HG02970 (cell line): ENCODE measurements at regions not wholly inside any gene's neighbourhood (a gene's known extent, or its start where the extent isn't known, plus 50 kb on each side); places are given as distances from the start of the nearest gene placed in this dataset.

Experiments used
- ATAC-seq: cut with Tn5 transposase; IDR thresholded peaks from one replicate; pipeline ENCODE4 v1.9.1; 2021; ENCODE audit warnings: mild to moderate bottlenecking, moderate library complexity, moderate number of reproducible peaks; ENCODE audit not compliant: unreplicated experiment, low FRiP score

DNA sequence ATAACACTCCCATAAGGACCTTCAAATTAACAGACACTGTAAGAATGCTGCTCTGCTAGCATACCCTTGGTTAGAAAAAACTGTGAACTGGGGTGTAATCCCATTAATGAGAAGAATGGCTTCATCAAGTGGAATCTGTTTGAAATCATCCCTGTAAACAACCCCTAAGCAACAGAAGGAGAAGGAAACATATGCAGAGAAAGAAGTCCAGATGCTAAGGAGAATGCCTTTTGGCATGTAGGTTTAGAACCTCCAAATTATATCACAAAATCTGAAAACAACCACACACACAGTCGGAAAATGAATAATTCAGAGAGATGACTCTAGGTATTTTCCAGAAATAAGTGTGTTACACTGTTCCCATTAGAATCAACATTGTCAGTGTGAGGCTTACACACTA lies 140.2 kb downstream of the NUAK1 start:
- no peak for ATAC-seq

DNA sequence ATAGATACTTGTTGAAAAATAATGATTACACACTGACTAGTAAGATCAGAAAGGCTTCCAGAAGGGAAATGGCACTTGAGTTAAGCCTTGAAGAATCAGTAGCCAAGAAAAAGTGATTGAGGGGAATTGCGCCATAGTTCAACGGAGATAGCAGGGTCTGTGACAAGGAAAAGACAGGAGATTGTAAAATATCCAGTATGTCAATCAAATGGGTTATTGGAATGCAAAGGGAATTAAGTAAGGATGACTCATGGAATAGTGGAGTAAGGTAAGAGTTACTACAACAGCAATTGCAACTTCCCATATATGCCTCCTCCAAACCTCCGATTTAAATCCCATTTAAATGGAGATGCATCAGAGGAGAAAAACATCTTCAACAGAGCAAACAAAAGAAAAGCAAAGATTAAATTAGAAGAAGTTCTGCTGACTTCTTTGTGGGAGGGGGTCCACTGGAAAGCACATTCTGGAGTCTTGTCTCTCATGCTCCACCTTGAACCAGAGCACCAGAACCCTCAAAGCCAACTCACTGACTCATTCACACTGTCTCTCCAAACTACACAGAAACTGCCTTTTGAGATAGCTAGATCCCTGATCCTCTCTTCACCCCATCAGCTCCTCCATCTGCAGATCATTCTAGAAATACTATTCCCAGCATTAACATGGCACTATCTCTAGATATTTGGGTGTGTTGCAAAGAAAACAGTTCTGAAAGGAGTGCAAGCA lies 138.2 kb downstream of the NUAK1 start:
- ATAC-seq, result no peak

DNA sequence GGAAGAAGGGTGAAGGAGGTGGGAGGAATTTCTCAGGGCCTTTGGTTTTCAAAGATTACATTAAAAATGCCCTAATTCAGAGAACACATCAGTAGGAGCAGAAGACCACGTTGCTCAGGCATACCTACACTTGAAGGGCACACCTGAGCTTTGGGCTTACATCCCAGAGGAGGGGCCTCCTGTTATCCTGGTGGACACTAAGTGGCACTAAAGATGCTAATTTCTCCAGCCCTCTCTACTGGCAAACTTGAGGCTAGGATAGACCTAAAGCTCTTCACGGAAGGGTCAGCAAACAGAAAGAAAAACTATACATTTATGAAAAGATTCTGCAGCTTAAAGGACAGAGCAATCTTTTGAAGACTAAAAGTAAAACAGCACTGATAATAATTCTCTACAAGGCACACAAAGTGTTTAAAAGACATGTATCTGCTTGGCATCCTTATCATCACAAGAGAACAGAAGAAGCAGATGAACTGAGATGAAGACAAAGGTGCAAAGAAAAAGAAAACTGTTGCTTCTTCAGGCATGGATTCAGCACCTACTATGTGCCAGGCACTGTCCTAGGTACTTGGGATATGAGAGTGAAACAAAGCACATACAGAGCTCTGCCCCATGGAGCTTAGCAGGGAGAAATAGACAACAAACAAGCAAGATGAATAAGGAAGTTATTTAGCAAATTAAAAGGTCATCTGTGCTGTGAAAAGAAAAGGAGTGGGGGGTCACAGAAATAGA lies 137.5 kb downstream of the NUAK1 start:
- no peak for ATAC-seq

GRCh38 chr12:106001837-106002218 lies 136.9 kb downstream of the NUAK1 start:
- no peak for ATAC-seq

GRCh38 chr12:106003297-106003696 lies 135.5 kb downstream of the NUAK1 start:
- no peak for ATAC-seq

- no peak for ATAC-seq
Observed at GRCh38 chr12:106004289-106004688, 134.5 kb downstream of the NUAK1 start.

GRCh38 chr12:106006382-106006781 lies 132.4 kb downstream of the NUAK1 start:
- no peak for ATAC-seq

GRCh38 chr12:106006940-106007339 lies 131.8 kb downstream of the NUAK1 start:
- no peak for ATAC-seq

DNA sequence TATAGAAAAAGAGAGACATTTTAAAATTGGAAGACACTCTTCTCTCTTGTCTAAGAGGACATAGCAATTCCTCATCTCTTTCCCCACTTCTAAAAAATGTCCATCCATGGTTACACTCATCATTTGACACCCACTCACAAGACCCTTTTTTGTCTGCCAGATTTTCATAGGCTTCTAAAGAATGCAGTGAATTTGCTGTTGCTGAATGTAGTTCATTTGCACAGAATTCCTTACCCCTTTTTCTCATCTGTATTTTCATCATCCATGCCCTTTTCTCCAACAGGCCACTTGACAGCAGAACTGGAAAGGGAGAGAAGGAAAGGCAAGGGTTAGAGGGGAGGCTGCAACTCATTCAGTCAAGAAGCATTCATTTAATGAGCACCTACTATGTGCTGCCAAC lies 128.0 kb downstream of the NUAK1 start:
- ATAC-seq, result no peak
